Islet of Langerhans (tissue), 1 donor: ENCODE measurements at regions not wholly inside any gene's neighbourhood (a gene's known extent, or its start where the extent isn't known, plus 50 kb on each side); places are given as distances from the start of the nearest gene placed in this dataset.

Experiments used
- FAIRE-seq: peaks from one replicate; lab custom pipeline; 2011; peaks lifted over from hg19 to GRCh38; lab: Jason Lieb, UNC

- FAIRE-seq, result no peak
These were observed 614.1 kb upstream of the SETBP1 start for GRCh38 chr18:44066541-44066940.

- FAIRE-seq, result no peak
These were observed 613.5 kb upstream of the SETBP1 start for GRCh38 chr18:44067186-44067585.

GRCh38 chr18:44075038-44075437, 605.6 kb upstream of the SETBP1 start:
- no peak for FAIRE-seq

- FAIRE-seq, result no peak
These were observed 601.1 kb upstream of the SETBP1 start for GRCh38 chr18:44079606-44080005.

- FAIRE-seq, result no peak
These were observed 600.6 kb upstream of the SETBP1 start for GRCh38 chr18:44080054-44080453.

- no peak for FAIRE-seq
These were observed 591.0 kb upstream of the SETBP1 start for GRCh38 chr18:44089732-44090131.

- no peak for FAIRE-seq
These were observed 590.2 kb upstream of the SETBP1 start for GRCh38 chr18:44090453-44090852.

- no peak for FAIRE-seq
These were observed 587.4 kb upstream of the SETBP1 start for GRCh38 chr18:44093253-44093652.

GRCh38 chr18:44096016-44096415, 584.7 kb upstream of the SETBP1 start:
- FAIRE-seq, result no peak

GRCh38 chr18:44098551-44099098, 582.1 kb upstream of the SETBP1 start:
- no peak for FAIRE-seq

GRCh38 chr18:44107187-44107586, 573.5 kb upstream of the SETBP1 start:
- FAIRE-seq, result no peak

GRCh38 chr18:44111337-44111736, 569.4 kb upstream of the SETBP1 start:
- no peak for FAIRE-seq

- no peak for FAIRE-seq
These were observed 562.9 kb upstream of the SETBP1 start for GRCh38 chr18:44117821-44118220.

GRCh38 chr18:44119607-44120006, 561.1 kb upstream of the SETBP1 start:
- no peak for FAIRE-seq

- FAIRE-seq, result no peak
These were observed 556.9 kb upstream of the SETBP1 start for GRCh38 chr18:44123743-44124142.

- FAIRE-seq, result peak; percentile 24
These were observed 555.2 kb upstream of the SETBP1 start for GRCh38 chr18:44125446-44125845.

- no peak for FAIRE-seq
These were observed 554.1 kb upstream of the SETBP1 start for GRCh38 chr18:44126598-44126997.

- no peak for FAIRE-seq
These were observed 552.3 kb upstream of the SETBP1 start for GRCh38 chr18:44128365-44128764.

GRCh38 chr18:44130376-44130942, 550.2 kb upstream of the SETBP1 start:
- peak; percentile 71 for FAIRE-seq

GRCh38 chr18:44133483-44133882, 547.2 kb upstream of the SETBP1 start:
- no peak for FAIRE-seq

GRCh38 chr18:44134447-44134846, 546.2 kb upstream of the SETBP1 start:
- FAIRE-seq, result no peak

- no peak for FAIRE-seq
These were observed 544.9 kb upstream of the SETBP1 start for GRCh38 chr18:44135741-44136140.

GRCh38 chr18:44136326-44136725, 544.4 kb upstream of the SETBP1 start:
- no peak for FAIRE-seq

- no peak for FAIRE-seq
These were observed 537.6 kb upstream of the SETBP1 start for GRCh38 chr18:44143072-44143471.

- no peak for FAIRE-seq
These were observed 531.0 kb upstream of the SETBP1 start for GRCh38 chr18:44149706-44150105.
